GM19395 (cell line): ENCODE measurements at regions not wholly inside any gene's neighbourhood (a gene's known extent, or its start where the extent isn't known, plus 50 kb on each side); places are given as distances from the start of the nearest gene placed in this dataset.
A peak's percentile ranks its signal among the peaks of the same experiment; 100 is the strongest.
"Not testable (repeated sequence)": the region's sequence is repeated elsewhere in the genome, so short reads cannot be mapped to it uniquely, and the experiment has no call there.

ENCODE experiments used
- ATAC-seq: cut with Tn5 transposase; IDR thresholded peaks from one replicate; pipeline ENCODE4 v1.9.1; 2021; ENCODE audit warnings: mild to moderate bottlenecking, moderate library complexity; ENCODE audit not compliant: unreplicated experiment

DNA sequence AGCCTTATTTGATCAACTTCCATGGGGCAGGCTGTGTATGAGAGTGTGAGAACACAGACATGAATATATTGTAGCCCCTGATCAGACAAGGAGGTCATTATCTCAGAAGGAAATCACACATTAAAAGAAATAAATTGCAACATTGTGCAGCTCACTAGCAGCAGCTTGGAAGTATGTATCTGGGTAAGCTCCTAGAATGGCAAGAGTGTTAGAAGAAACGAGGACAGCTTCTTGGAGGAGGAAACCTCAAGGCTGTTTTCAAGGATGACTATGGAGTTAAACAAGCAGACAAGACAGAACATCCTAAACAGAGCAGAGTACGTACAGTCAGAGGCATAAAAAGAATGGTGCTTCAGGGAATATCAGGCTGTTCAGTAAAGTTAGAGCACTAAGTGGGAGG lies 511.0 kb downstream of the SLCO4C1 start:
- no peak for ATAC-seq

GRCh38 chr5:101783241-101784013 lies 512.7 kb downstream of the SLCO4C1 start:
- ATAC-seq, result no peak

GRCh38 chr5:101782352-101783103 lies 513.6 kb downstream of the SLCO4C1 start:
- no peak for ATAC-seq

GRCh38 chr5:101751105-101751504 lies 545.0 kb downstream of the SLCO4C1 start:
- no peak for ATAC-seq

DNA sequence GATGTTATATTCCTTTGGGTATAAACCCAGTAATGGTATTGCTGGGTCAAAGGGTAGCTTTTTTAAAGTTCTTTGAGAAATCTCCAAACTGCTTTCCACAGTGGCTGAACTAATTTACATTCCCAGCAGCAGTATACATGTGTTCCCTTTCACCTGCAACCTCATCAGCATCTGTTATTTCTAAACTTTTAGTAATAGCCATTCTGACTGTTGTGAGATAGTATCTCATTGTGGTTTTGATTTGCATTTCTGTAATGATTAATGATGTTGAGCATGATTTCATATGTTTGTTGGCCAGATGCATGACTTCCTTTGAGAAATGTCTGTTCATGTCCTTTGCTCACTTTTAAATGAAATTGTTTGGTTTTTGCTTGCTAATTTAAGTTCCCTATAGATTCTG lies 553.1 kb downstream of the SLCO4C1 start:
- ATAC-seq, result not testable (repeated sequence)

DNA sequence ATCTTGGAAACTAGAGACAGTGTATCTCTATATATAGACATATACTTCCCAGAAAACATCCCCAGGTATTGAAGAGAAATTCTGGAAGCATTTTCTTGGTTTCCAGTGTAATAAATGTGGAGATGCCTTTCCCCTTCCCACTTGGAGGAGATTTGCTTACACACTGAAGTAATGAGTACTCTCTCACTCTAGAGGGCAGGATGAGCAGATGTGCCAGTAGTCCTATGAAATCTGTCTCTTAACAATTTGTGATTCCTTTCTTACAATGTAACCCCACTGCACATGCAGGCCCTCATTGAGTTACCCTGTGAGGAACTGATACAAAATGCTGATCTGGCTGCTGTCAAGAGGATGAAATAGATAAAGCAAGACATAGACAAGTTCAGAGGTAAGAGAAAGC lies 567.2 kb downstream of the SLCO4C1 start:
- no peak for ATAC-seq

GRCh38 chr5:101721543-101721942 lies 574.5 kb downstream of the SLCO4C1 start:
- ATAC-seq, result no peak

DNA sequence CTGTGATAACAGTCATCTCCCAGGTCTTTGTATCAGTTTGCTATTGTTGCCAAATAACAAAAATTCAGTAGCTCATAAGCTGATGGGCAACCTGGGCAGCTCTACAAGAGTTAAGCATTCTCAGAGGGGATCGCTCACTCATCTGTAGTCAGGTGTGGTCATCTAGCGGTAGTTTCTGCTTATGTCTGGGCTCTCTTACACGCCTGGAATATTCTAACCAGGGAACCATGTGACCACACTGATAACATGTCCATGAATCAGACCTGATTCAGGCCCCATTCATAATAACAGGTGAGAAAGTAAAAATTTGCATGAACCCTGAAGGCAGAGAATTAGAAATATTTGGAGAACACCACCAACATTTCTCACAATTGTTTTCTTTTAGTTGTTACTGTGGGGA lies 576.1 kb downstream of the SLCO4C1 start:
- ATAC-seq, result no peak

- ATAC-seq, result no peak
These were observed 578.4 kb downstream of the SLCO4C1 start for GRCh38 chr5:101717721-101718120.

- no peak for ATAC-seq
These were observed 579.1 kb downstream of the SLCO4C1 start for GRCh38 chr5:101716941-101717340.

GRCh38 chr5:101715790-101716189 lies 580.3 kb downstream of the SLCO4C1 start:
- not testable (repeated sequence) for ATAC-seq

- no peak for ATAC-seq
These were observed 606.8 kb downstream of the SLCO4C1 start for GRCh38 chr5:101689306-101689705.

DNA sequence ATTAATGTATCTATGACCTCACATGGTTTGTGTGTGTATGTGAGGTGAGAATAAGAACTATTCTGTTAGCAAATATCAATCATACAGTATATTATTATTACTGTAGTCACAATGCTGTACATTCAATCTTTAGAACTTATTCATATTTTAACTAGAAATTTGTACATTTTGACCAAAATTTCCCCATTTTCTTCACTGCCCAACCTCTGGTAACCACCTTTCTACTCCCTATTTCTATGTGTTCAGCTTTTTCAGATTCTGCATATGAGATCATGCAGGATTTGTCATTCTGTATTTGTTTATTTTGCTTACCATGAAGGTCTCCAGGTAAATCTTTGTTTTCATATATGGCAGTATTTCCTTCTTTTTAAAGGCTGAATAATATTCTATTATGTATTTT lies 607.9 kb downstream of the SLCO4C1 start:
- ATAC-seq, result no peak

DNA sequence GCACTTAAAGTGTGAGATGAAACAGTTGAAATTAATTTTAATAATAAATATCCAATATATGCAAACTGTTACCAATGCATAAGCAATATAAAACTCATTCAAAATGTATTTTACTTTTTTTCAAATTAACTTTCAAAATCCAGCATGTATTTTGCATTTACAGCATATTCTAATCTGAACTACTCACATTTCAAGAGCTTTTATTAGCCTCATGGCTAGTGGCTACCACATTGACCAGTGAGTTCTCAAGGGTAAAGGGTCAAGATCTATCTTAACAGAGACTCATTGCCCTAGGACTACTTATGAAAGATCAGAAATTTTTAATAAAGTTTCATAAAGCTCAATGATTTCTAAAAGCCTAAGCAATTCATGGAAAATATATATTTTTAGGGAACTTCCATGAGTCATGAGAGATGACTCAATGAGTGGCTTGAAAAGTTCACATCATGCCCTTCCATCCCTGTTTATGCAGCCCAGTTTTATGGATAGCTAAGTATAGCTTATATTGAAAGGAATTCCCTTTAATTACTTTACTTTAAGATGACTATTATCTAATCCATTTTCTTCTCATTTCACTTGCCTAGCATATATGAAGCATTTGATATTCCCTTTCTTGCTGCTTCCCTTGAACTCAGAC lies 608.6 kb downstream of the SLCO4C1 start:
- ATAC-seq, result no peak

DNA sequence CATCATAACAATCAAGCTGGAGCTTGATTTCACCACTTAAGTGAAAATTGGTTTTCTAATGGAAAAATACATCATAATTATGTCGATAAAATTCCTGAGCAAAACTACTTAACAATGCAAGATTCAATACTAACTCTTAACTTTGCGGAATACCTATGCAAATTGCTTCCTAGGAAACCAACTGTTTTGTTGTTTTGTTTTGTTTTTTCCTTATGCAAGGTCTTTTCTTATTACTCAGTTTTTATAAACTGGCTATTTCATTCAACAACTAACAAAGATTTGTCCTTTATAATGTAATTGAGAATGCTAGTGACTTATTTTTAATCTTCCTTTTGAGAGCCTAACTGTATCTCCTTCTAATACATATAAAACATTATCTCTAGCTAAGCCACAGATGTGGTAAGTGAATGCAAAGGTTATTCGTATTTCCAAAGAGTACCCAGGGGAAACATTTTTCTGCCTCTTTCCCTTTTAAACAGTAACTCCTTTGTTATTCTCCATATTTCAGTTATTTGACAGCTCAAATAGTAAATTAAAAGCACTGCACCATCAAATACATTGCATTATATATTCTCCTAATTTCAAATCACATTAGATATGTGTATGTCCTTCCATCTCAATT lies 609.4 kb downstream of the SLCO4C1 start:
- ATAC-seq, result no peak

DNA sequence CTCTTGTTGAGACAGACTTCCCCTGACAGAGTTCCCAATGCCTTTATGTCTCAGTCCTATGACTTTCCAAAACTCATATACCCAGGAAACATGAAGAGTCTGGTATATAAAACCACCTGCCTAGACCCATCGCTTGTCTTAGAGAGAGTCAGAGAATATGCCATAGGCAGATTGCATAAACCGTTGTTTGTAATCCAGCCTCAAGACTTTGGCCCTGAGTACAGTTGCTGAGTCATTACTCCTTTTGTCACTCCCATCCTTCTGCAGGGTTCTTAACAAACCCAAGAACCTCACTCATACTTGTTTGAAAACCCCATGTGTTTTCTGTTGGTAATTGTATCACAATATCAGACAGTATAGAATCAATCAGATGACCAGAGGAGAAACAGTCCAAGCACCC lies 616.3 kb downstream of the SLCO4C1 start:
- no peak for ATAC-seq

DNA sequence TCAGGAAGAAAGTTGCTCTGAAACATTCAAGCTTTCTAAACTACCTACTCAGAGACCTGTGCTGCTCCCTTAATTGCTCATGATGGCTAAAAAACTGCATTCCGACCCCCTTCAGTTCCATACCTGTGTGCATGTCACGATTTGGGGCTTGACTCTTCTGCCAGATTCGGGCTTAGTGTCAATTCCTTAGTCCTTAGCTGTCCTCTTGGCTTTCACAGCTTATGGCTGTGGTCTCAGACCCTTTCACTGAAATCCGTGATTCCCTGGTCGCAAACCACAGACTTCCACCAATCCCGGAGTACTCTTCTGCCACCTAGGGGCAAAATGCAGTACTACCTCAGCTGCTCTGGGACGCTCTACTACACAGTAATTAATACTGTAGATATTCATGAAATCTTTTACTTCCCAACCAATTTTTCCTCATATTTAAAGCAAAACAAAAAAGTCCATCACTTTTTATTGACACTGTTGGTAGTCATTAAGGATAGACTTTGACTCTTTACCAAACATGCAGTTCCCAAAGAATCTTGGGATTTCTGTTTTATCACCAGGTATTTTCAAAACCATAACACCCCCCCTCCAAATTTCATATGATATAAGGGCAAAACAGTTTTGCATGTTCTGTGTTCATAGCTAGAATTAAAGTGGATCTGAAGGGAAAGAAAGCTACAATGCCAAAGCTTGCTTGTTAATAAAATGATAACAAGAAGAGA lies 617.4 kb downstream of the SLCO4C1 start:
- ATAC-seq, result peak; percentile 86

DNA sequence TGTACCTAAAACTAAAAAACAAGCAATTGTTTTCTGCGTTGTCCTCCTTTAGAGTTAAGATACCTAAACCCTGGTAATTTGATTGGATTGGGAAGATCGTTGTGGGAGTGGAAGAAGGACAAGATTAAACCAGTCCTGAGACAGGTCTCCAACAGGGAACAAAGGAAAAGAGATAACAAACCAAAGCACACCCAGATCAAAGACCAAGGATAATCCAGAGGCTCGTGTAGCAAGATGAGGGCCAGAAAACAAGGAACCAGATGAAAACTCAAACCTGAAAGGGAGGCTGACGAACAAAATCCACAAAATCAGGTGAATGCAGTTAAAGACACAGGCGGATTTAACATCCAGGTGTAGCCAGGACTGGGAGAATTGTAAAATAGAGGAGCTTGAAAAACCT lies 618.1 kb downstream of the SLCO4C1 start:
- ATAC-seq, result no peak

- ATAC-seq, result no peak
These were observed 619.4 kb downstream of the SLCO4C1 start for GRCh38 chr5:101676646-101677045.

GRCh38 chr5:101675510-101676219 lies 620.4 kb downstream of the SLCO4C1 start:
- no peak for ATAC-seq
